ENCODE measurements at regions not wholly inside any gene's neighbourhood (a gene's known extent, or its start where the extent isn't known, plus 50 kb on each side); places are given as distances from the start of the nearest gene placed in this dataset.

DNA sequence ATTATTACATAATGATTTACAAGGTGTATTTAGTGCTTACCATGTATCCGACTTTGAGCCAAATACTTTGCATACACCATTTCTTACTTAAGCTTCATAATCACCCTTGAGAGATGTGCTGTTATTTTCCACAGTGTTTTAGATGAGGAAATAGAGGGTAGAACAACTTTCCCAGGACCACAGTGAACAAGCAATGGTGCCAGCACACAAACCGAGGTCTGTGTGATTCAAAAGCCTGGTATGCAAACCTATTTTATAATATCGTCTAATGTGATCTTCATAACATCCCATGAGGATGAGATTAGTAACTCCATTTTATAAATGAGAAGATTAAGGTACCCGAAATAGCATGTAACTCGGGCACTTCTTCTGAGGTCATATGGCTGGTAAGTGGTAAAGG, 294.7 kb downstream of the NSG2 start:
- Histone ChIP-seq H3K27me3 (ENCODE audit: control insufficient read depth in 2 of 2, insufficient read depth in 2 of 2, low read length in 2 of 2) (no peaks in the 10 kb centered on the region), H3K4me1 (ENCODE audit: control insufficient read depth, extremely low read depth, insufficient read depth, low read length) (no peaks in the 10 kb centered on the region), H3K27ac (ENCODE audit: insufficient read depth, low read depth, low read length) (no peak overlapping the region), H3K9me3 (replicated peaks; ENCODE audit: control insufficient read depth, insufficient read depth, low read length) (peaks cover 2% of the 10 kb centered on the region), H3K9ac (replicated peaks; ENCODE audit: extremely low read depth, insufficient read depth, low read length) (no peak overlapping the region), H3K79me2 (ENCODE audit: control insufficient read depth, insufficient read depth, low read length) (no peaks in the 10 kb centered on the region), H3K4me3 (replicated peaks in 1 of 3; ENCODE audit: insufficient read depth in 1 of 3, low read depth in 1 of 3, low read length in 3 of 3) (no peak overlapping the region), H3K4me2 (ENCODE audit: insufficient read depth, low read length) (no peak overlapping the region), H4K20me1 (replicated peaks; ENCODE audit: control insufficient read depth, extremely low read depth, insufficient read depth, low read length) (no peaks in the 10 kb centered on the region), H3K9me1 (replicated peaks; ENCODE audit: control insufficient read depth, extremely low read depth, insufficient read depth, low read length) (no peaks in the 10 kb centered on the region), H2AFZ (ENCODE audit: low read depth, low read length) (no peak overlapping the region), H3K36me3 (ENCODE audit: control insufficient read depth in 2 of 2, extremely low read depth in 1 of 2, insufficient read depth in 2 of 2, low read length in 2 of 2) (no peaks in the 10 kb centered on the region)
- no TSS peak for BruUV-seq (replicated peaks)
- FAIRE-seq (no peak), DNase-seq (ENCODE audit: low read depth, low spot score) (no peak)
- TF ChIP-seq POLR2AphosphoS5 (IDR thresholded peaks at IDR 0.05; ENCODE audit: insufficient read depth, low read depth, low read length) (no peak), GATA2 (IDR thresholded peaks at IDR 0.05; ENCODE audit: insufficient read depth, insufficient read length, low read depth, low read length) (no peak), JUN (IDR thresholded peaks at IDR 0.05; ENCODE audit: borderline replicate concordance, insufficient read depth, insufficient read length, low read depth) (no peak), MYC (IDR thresholded peaks at IDR 0.05; ENCODE audit: low read depth, low read length) (no peak), POLR2A (IDR thresholded peaks at IDR 0.05; ENCODE audit: low read depth, low read length) (no peak), EZH2 (IDR thresholded peaks at IDR 0.05; ENCODE audit: borderline replicate concordance, low read depth, low read length, severe bottlenecking) (no peak), FOS (IDR thresholded peaks at IDR 0.05; ENCODE audit: borderline replicate concordance, insufficient read depth, low read length) (no peak)
- TF ChIP-seq, protein P1, sequence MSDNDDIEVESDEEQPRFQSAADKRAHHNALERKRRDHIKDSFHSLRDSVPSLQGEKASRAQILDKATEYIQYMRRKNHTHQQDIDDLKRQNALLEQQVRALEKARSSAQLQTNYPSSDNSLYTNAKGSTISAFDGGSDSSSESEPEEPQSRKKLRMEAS (IDR thresholded peaks at IDR 0.05; ENCODE audit: insufficient read depth, insufficient read length) = no peak
- TF ChIP-seq, protein P2, sequence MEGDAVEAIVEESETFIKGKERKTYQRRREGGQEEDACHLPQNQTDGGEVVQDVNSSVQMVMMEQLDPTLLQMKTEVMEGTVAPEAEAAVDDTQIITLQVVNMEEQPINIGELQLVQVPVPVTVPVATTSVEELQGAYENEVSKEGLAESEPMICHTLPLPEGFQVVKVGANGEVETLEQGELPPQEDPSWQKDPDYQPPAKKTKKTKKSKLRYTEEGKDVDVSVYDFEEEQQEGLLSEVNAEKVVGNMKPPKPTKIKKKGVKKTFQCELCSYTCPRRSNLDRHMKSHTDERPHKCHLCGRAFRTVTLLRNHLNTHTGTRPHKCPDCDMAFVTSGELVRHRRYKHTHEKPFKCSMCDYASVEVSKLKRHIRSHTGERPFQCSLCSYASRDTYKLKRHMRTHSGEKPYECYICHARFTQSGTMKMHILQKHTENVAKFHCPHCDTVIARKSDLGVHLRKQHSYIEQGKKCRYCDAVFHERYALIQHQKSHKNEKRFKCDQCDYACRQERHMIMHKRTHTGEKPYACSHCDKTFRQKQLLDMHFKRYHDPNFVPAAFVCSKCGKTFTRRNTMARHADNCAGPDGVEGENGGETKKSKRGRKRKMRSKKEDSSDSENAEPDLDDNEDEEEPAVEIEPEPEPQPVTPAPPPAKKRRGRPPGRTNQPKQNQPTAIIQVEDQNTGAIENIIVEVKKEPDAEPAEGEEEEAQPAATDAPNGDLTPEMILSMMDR (IDR thresholded peaks at IDR 0.05; ENCODE audit: extremely low read depth in 1 of 2, insufficient read depth in 1 of 2, low read depth in 1 of 2, low read length in 2 of 2) = no peak
- dilution Hi-C loops (cut with MboI; ENCODE audit: extremely low pct_ligation_motif_present, low sequenced_read_pairs) = no loop called here
- CTCF ChIA-PET = no interaction called here
- intact Hi-C loops (cut with micrococcal nuclease) = no loop called here
- POLR2A ChIA-PET = no interaction called here
